HG02970 (cell line): ENCODE measurements at regions not wholly inside any gene's neighbourhood (a gene's known extent, or its start where the extent isn't known, plus 50 kb on each side); places are given as distances from the start of the nearest gene placed in this dataset.
"Not testable (repeated sequence)": the region's sequence is repeated elsewhere in the genome, so short reads cannot be mapped to it uniquely, and the experiment has no call there.

Experiments
- ATAC-seq: cut with Tn5 transposase; IDR thresholded peaks from one replicate; pipeline ENCODE4 v1.9.1; 2021; ENCODE audit warnings: mild to moderate bottlenecking, moderate library complexity, moderate number of reproducible peaks; ENCODE audit not compliant: unreplicated experiment, low FRiP score

DNA sequence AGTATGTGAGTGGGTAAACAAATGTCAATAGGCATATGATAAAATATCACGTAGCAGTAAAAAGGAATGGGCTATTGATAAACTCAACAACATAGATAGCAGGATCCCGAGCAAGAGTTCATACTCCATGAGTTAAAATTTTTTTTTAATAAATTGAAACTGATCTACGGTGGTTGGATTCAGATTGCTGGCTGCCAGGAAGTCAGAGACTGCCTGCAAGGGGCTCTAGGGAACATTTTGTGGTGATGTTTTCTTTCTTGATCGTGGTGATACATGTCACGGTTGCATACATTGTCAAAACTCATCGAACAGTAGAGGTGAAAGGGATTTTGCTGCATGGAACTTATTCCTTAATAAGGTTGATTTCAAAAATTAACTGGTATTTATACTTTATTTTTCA, 62.6 kb upstream of the WNT7B start:
- no peak for ATAC-seq

DNA sequence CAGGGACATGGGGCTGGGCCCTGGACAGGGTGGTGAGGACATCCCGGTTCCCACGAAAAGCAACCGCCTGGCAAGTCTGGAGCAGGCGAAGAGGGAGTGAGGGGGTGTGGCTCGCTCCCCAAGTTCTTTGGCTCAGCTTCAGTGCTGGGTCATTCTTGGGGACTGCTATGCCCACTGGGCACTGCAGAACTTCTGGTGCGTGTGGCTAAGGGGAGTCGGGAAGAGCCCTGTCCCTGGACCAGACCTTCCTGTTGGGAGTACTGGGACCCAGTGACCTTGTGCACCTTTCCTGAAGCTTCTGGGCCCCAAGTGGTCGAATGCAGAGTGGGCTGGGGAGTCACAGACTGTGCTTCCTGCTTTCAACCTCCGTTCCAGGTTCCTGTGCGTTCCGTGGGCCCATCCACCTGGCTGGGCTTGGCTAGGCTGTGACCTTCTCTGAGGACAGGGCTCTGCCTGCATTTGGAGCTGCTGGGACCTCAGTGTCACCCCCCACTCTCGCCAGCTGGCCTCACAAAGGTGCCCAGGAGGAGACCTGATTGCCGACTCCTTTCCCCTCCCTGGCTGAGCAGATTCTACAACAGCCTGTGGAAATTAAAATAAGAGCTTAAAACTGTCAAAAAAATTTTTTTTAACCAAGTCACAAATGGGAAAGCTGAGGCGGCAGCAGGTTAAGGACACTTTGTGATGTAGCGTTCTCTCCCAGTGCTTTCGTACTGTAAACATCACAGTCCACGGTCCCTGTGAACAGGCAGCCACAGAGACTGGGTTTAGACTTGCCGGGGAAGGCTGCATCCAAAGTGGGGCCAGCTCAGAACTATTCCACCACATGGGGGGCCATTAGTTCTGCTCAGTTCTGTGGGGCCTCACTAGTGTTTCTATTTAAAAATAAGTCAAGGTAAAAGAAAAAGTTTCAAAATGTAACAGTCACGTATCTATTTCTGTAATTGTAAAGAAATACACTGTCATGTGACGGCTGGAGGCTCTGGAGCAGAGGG, 63.8 kb upstream of the WNT7B start:
- no peak for ATAC-seq

- no peak for ATAC-seq
Observed at GRCh38 chr22:46041642-46042041, 64.7 kb upstream of the WNT7B start.

DNA sequence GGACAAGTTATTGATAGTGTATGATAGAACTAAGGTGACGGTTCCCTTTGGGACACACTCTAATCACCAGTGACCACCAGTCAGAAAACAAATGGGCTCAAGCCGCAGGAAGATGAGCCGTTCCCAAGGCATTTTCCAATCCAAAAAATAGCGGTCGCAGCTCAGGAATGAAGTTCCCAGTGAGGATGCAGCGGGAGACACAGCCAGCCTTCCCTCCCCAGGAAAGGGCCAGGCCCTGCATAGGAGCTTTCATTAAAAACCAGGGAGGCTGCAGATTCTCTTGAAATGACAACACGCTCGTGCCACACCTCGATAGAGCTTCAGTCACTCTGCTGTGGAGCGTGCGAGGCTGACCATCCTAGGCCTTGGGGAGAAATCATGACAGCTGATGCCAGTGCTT, 65.8 kb upstream of the WNT7B start:
- no peak for ATAC-seq

DNA sequence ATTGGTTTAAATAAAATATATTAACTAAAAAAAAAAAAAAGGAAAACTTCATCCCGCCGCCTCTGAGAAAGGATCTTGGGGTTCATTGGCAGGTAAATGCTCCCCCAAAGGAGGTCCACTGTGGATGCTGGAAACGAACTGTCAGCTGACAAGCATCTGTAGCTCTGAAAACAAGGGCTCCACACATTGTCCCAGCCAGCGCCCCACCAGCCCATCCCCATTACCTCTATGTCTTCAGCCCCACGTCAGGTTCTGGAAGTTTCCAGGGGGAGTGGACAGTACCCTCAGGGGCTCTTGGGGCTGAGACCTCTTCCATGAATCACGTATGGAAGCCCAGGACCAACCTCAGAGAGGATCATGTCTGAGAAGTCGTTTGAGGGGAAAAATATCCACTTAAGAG, 66.4 kb upstream of the WNT7B start:
- ATAC-seq = no peak

GRCh38 chr22:46043816-46044620, 67.1 kb upstream of the WNT7B start:
- ATAC-seq = no peak

DNA sequence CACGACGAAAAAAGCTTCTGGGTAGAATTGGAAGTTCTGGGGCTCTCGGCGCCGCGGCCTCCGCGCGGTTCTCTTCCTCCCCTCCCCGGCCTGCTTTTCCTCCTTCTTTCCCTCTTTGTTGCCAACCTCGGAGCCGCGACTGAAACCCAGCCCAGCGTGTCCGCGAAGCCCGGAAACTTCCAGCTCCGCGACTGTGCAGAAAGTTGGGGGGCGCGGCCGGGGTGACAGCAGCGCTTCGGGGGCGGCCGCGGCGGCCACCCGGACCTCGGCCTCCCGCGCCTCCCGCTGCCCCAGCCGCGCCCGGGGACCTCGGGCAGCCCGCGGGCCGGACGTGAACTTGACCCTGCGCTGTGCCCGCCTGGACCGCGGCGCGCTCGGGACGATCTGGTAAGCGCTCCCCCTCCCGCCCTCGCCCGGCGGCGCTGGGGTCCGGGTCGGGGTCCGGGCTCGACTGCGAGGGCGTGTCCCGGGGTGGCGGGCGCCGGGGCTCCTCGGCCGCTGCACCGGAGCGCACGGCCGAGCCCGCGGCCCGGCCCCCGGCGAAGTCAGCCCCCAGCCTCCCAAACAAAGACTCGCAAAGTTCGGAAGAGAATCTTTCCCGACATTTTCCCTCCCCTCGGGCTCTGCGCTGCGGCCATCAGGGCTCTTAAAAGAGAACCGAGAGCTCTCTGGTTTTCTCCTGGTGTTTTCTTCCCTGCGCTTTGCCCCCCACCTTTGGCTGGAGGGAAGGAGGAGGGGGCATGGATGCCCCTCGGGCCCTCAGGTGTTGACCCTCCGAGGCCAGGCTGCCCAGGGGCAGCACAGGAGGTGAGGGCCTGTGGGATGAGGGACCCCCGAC, 67.9 kb upstream of the WNT7B start:
- ATAC-seq = no peak

- no peak for ATAC-seq
Observed at GRCh38 chr22:46045459-46046298, 68.7 kb upstream of the WNT7B start.

- no peak for ATAC-seq
Observed at GRCh38 chr22:46046299-46046685, 69.3 kb upstream of the WNT7B start.

GRCh38 chr22:46047226-46047625, 70.3 kb upstream of the WNT7B start:
- ATAC-seq = no peak

- no peak for ATAC-seq
Observed at GRCh38 chr22:46047841-46048595, 71.1 kb upstream of the WNT7B start.

DNA sequence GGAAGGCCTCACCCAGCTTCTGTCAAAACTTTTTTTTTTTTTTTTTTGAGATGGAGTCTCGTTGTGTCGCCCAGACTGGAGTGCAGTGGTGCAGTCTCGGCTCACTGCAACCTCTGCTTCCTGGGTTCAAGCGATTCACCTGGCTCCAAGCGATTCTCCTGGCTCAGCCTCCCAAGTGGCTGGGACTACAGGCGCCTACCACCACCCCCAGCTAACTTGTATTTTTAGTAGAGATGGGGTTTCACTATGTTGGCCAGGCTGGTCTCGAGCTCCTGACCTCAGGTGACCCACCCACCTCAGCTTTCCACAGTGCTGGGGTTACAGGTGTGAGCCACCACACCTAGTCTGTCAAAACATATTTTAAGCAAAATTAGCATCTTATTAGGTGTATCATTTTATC, 71.7 kb upstream of the WNT7B start:
- ATAC-seq = not testable (repeated sequence)

GRCh38 chr22:46049726-46050450, 72.9 kb upstream of the WNT7B start:
- ATAC-seq = no peak

DNA sequence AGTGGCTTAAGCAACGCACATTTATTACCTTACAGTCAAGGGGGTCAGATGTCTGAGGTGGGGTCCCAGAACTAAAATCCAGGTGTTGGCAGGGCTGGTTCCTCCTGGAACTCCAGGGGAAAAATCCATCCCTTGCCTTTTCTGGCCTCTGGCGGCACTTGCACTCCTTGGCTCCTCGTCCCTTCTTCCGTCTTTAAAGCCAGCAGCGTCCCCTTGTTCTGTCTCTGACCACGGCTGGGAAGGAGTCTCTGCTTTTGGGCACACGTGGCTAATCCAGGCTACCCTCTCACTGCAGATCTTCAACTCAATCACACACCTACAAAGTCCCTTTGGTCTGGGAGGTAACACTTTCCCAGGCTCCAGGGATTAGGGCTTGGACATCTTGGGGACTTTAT, 73.5 kb upstream of the WNT7B start:
- no peak for ATAC-seq

DNA sequence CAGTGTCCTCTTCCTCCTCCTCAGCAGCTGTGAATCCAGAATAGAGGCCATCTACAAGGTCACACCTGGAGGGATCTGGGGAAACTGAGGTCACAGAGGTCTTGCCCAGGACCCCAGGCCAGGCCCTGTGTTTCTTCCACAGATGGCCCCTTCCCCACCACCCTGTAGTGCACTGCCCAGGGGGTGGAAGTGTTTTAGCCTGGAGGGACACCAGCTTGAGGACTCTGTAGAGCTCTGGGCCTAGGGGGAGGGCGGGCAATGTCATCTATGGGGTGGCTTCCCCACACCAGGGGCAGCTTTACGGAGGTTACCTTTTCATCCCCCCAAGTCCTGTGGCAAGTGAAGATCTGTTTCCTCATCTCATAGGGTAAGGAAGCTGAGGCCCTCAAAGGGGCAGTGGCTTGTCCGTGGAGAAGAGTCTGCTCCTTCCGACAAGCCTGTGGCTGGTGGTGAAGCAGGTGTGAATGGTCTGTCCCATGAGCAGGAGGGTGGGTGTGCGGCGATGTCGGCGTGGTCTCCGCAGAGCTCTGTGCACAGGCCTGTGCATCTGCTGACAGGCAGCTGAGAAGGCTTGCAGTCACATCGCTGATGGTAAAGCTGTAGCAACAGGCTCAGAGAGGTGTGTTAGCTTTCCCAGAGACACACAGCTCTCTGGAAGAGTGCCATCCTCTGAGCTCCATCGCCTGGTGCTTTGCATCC, 74.1 kb upstream of the WNT7B start:
- ATAC-seq = no peak

- ATAC-seq = no peak
Observed at GRCh38 chr22:46051646-46052045, 74.7 kb upstream of the WNT7B start.

GRCh38 chr22:46052331-46052771, 75.4 kb upstream of the WNT7B start:
- ATAC-seq = no peak
